OCI-LY7 (cell line): ENCODE measurements at regions not wholly inside any gene's neighbourhood (a gene's known extent, or its start where the extent isn't known, plus 50 kb on each side); places are given as distances from the start of the nearest gene placed in this dataset.

ENCODE experiments used
- EZH2phosphoT487 ChIP-seq: fragments of 200-600 bp; sonication (generic); IDR thresholded peaks from 2 replicates; pipeline ENCODE4 v1.6.1; 2018; ENCODE audit warnings: low read depth, borderline replicate concordance, mild to moderate bottlenecking, mixed run types, antibody characterized with exemption, low read length, moderate library complexity, mixed read lengths
- TF ChIP-seq, protein P1 (sequence below): fragments of 200-600 bp; sonication (generic); conservative IDR thresholded peaks from 2 replicates; pipeline ENCODE4 v1.5.1; 2014; ENCODE audit warnings: mild to moderate bottlenecking, antibody characterized with exemption, low read length, moderate library complexity, mixed read lengths

DNA sequence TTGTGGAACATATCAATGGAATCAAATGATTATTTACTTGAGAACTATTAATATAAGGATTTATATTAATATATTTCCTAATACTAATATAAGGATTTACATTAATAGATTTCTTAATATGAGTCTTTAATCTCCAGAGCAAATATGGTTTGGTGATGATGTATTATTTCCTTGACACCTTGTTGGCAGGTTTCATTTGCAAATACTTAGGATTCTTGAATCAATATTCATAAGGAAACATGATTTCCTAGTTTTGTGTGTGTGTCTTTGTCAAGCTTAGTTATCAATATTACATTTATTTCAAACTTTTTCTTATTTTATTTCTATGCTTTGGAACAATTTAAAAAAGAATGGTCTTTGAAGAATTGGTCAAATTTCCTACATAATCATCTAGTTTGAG lies 138.5 kb downstream of the RAB38 start:
- TF ChIP-seq, protein P1, sequence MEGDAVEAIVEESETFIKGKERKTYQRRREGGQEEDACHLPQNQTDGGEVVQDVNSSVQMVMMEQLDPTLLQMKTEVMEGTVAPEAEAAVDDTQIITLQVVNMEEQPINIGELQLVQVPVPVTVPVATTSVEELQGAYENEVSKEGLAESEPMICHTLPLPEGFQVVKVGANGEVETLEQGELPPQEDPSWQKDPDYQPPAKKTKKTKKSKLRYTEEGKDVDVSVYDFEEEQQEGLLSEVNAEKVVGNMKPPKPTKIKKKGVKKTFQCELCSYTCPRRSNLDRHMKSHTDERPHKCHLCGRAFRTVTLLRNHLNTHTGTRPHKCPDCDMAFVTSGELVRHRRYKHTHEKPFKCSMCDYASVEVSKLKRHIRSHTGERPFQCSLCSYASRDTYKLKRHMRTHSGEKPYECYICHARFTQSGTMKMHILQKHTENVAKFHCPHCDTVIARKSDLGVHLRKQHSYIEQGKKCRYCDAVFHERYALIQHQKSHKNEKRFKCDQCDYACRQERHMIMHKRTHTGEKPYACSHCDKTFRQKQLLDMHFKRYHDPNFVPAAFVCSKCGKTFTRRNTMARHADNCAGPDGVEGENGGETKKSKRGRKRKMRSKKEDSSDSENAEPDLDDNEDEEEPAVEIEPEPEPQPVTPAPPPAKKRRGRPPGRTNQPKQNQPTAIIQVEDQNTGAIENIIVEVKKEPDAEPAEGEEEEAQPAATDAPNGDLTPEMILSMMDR: no peak
- no peak for TF ChIP-seq EZH2phosphoT487
